Lower lobe of right lung (tissue), 2 donors: ENCODE measurements at regions not wholly inside any gene's neighbourhood (a gene's known extent, or its start where the extent isn't known, plus 50 kb on each side); places are given as distances from the start of the nearest gene placed in this dataset.

Experiments
- ATAC-seq, 2 donors: fragments of 200-7000 bp; cut with Tn5 transposase; one replicate each; pipeline ENCODE4 v1.9.1; 2020 to 2022; ENCODE audit warnings: mild to moderate bottlenecking in 2 of 2, moderate library complexity in 2 of 2
- DNase-seq: peaks from one replicate; pipeline ENCODE4 v3.0.0-alpha.2; 2020
- H3K27ac ChIP-seq: fragments of 200-600 bp; one replicate; pipeline ENCODE4 v1.8.0; 2022
- H3K27me3 ChIP-seq: fragments of 200-600 bp; one replicate; pipeline ENCODE4 v1.8.0; 2022; ENCODE audit warnings: low read depth
- H3K36me3 ChIP-seq: fragments of 200-600 bp; one replicate; pipeline ENCODE4 v1.8.0; 2022; ENCODE audit warnings: mild to moderate bottlenecking
- H3K4me1 ChIP-seq: fragments of 200-600 bp; one replicate; pipeline ENCODE4 v1.8.0; 2022
- H3K4me3 ChIP-seq: fragments of 200-600 bp; one replicate; pipeline ENCODE4 v1.8.0; 2022; ENCODE audit warnings: mild to moderate bottlenecking
- H3K9me3 ChIP-seq: fragments of 200-600 bp; one replicate; pipeline ENCODE4 v1.8.0; 2022
- intact Hi-C: fragments of 100-400 bp; cut with DNase I; formaldehyde crosslinking; loops from one replicate; pipeline ENCODE4 v1.11.0; 2022
- TF ChIP-seq, protein P1 (sequence below): fragments of 200-600 bp; IDR thresholded peaks from one replicate; pipeline ENCODE4 v1.8.0; 2022; ENCODE audit warnings: antibody characterized with exemption, mild to moderate bottlenecking
- donor health status: DM: no; HTN: yes; CAD: no; lungs with severe emphysema.

DNA sequence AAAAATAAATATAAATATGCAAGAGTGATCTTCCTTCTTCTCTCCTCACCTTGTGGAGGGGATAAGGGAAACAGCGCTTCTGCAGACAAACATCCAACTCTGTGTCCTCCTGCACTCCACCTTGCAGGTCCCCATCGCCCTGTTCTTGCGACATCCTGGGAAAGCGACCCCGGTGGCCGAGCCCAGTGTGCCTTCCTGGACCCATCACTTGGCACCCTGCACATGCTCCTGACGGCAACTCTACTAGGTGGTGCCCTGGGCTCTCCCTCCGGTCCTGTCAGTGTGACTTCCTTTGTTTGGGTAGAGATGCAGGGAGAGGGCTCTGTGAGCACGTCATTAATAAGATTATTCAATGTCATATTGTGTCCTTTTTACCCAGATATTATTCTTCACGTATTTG is 266.0 kb upstream of the ADAMTS16 start:
- Histone ChIP-seq H3K27ac (no peak overlapping the region), H3K9me3 (no peaks in the 10 kb centered on the region), H3K4me1 (no peaks in the 10 kb centered on the region), H3K36me3 (no peaks in the 10 kb centered on the region), H3K4me3 (no peak overlapping the region), H3K27me3 (peaks cover 3% of the 10 kb centered on the region)
- TF ChIP-seq, protein P1, sequence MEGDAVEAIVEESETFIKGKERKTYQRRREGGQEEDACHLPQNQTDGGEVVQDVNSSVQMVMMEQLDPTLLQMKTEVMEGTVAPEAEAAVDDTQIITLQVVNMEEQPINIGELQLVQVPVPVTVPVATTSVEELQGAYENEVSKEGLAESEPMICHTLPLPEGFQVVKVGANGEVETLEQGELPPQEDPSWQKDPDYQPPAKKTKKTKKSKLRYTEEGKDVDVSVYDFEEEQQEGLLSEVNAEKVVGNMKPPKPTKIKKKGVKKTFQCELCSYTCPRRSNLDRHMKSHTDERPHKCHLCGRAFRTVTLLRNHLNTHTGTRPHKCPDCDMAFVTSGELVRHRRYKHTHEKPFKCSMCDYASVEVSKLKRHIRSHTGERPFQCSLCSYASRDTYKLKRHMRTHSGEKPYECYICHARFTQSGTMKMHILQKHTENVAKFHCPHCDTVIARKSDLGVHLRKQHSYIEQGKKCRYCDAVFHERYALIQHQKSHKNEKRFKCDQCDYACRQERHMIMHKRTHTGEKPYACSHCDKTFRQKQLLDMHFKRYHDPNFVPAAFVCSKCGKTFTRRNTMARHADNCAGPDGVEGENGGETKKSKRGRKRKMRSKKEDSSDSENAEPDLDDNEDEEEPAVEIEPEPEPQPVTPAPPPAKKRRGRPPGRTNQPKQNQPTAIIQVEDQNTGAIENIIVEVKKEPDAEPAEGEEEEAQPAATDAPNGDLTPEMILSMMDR, result no peak
- ATAC-seq, result no peak
- DNase-seq, result no peak
- intact Hi-C loops, result no loop called here

GRCh38 chr5:4875942-4876341 is 264.2 kb upstream of the ADAMTS16 start:
- DNase-seq (no peak), ATAC-seq (no peak)
- H3K27ac ChIP-seq, result no peak overlapping the region
- TF ChIP-seq, protein P1, result no peak
- H3K27me3 ChIP-seq, result peaks cover 3% of the 10 kb centered on the region
- H3K36me3 ChIP-seq, result no peaks in the 10 kb centered on the region
- no peaks in the 10 kb centered on the region for H3K4me1 ChIP-seq
- H3K4me3 ChIP-seq, result no peak overlapping the region
- intact Hi-C loops, result no loop called here
- H3K9me3 ChIP-seq, result no peaks in the 10 kb centered on the region

GRCh38 chr5:4876804-4877203 is 263.3 kb upstream of the ADAMTS16 start:
- Histone ChIP-seq H3K4me1 (no peaks in the 10 kb centered on the region), H3K27ac (no peak overlapping the region), H3K9me3 (no peaks in the 10 kb centered on the region), H3K36me3 (no peaks in the 10 kb centered on the region), H3K4me3 (no peak overlapping the region), H3K27me3 (peaks cover 3% of the 10 kb centered on the region)
- TF ChIP-seq, protein P1, result no peak
- no peak for DNase-seq
- intact Hi-C loops, result no loop called here
- ATAC-seq, result no peak

- no peak overlapping the region for H3K27ac ChIP-seq
- no peaks in the 10 kb centered on the region for H3K9me3 ChIP-seq
- no peak for ATAC-seq
- H3K4me3 ChIP-seq, result no peak overlapping the region
- H3K36me3 ChIP-seq, result no peaks in the 10 kb centered on the region
- no peak for DNase-seq
- H3K4me1 ChIP-seq, result no peaks in the 10 kb centered on the region
- H3K27me3 ChIP-seq, result peaks cover 3% of the 10 kb centered on the region
- TF ChIP-seq, protein P1, result no peak
- intact Hi-C loops, result no loop called here
Measured at GRCh38 chr5:4877579-4877978, 262.6 kb upstream of the ADAMTS16 start.

GRCh38 chr5:4879075-4879474 is 261.1 kb upstream of the ADAMTS16 start:
- ATAC-seq (no peak), DNase-seq (no peak)
- no peaks in the 10 kb centered on the region for H3K9me3 ChIP-seq
- no peaks in the 10 kb centered on the region for H3K36me3 ChIP-seq
- no peak overlapping the region for H3K27ac ChIP-seq
- intact Hi-C loops, result no loop called here
- no peak overlapping the region for H3K4me3 ChIP-seq
- no peaks in the 10 kb centered on the region for H3K4me1 ChIP-seq
- peaks cover 3% of the 10 kb centered on the region for H3K27me3 ChIP-seq
- TF ChIP-seq, protein P1, result no peak

- TF ChIP-seq, protein P1, result peak; percentile 88
- ATAC-seq, result peak; percentile 82 to 85
- H3K36me3 ChIP-seq, result no peaks in the 10 kb centered on the region
Measured at GRCh38 chr5:4879693-4880303, 260.3 kb upstream of the ADAMTS16 start.

More at GRCh38 chr5:4879693-4880303, 260.3 kb upstream of the ADAMTS16 start:
- intact Hi-C loops, result no loop called here
- Histone ChIP-seq H3K4me1 (no peaks in the 10 kb centered on the region), H3K27me3 (no peaks in the 10 kb centered on the region), H3K27ac (no peak overlapping the region), H3K4me3 (no peak overlapping the region), H3K9me3 (no peaks in the 10 kb centered on the region)
- peak; percentile 61 for DNase-seq
